ENCODE measurements at regions not wholly inside any gene's neighbourhood (a gene's known extent, or its start where the extent isn't known, plus 50 kb on each side); places are given as distances from the start of the nearest gene placed in this dataset.

- no peak for TF ChIP-seq USF2 (IDR thresholded peaks at IDR 0.05; ENCODE audit: borderline replicate concordance, low read depth, low read length)
- TF ChIP-seq CTCF (IDR thresholded peaks at IDR 0.05) = no peak
- TF ChIP-seq YY1 (IDR thresholded peaks at IDR 0.05; ENCODE audit: low read depth) = no peak
These were observed 592.0 kb downstream of the CHSY3 start (continued) for GRCh38 chr5:130496215-130496614.

- H3K9ac ChIP-seq = no peak overlapping the region
- no peaks in the 10 kb centered on the region for H3F3A ChIP-seq (replicated peaks; ENCODE audit: insufficient read depth)
- no peak overlapping the region for H3K4me3 ChIP-seq (ENCODE audit: low read depth in 2 of 2, low read length in 1 of 2)
- CTCF ChIA-PET = no interaction called here
- 17% methylated on average over 1 of the region's 1 CpG for WGBS (ENCODE audit: low lambda C conversion rate)
- no peaks in the 10 kb centered on the region for H3K79me2 ChIP-seq (ENCODE audit: insufficient read depth)
- no peak for DNase-seq
- no peaks in the 10 kb centered on the region for H3K9me3 ChIP-seq
- no peaks in the 10 kb centered on the region for H3K9me2 ChIP-seq
- no peak overlapping the region for H3K27ac ChIP-seq (ENCODE audit: low read depth in 2 of 2, low read length in 1 of 2)
- H3K4me1 ChIP-seq (ENCODE audit: control insufficient read depth in 1 of 2, insufficient read depth in 2 of 2, low read depth in 1 of 2, low read length in 1 of 2) = no peaks in the 10 kb centered on the region
- no peaks in the 10 kb centered on the region for H4K20me1 ChIP-seq (ENCODE audit: insufficient read depth)
- no peak overlapping the region for H3K4me2 ChIP-seq
- no peaks in the 10 kb centered on the region for H3K27me3 ChIP-seq (ENCODE audit: insufficient read depth)
- H3K36me3 ChIP-seq (replicated peaks in 1 of 2; ENCODE audit: control insufficient read depth in 1 of 2, insufficient read depth in 2 of 2, low read length in 1 of 2) = no peaks in the 10 kb centered on the region
- POLR2A ChIA-PET = no interaction called here
- H2AFZ ChIP-seq (ENCODE audit: low read depth) = no peak overlapping the region
- TF ChIP-seq MXI1 (IDR thresholded peaks at IDR 0.05; ENCODE audit: low read depth, low read length) = no peak
These were observed 584.0 kb downstream of the CHSY3 start for GRCh38 chr5:130488252-130488651.

- Histone ChIP-seq H3K4me3 (ENCODE audit: low read depth in 2 of 2, low read length in 1 of 2) (no peak overlapping the region), H3K27ac (ENCODE audit: low read depth in 2 of 2, low read length in 1 of 2) (no peak overlapping the region), H2AFZ (ENCODE audit: low read depth) (no peak overlapping the region), H3K4me2 (no peak overlapping the region), H4K20me1 (ENCODE audit: insufficient read depth) (no peaks in the 10 kb centered on the region), H3K79me2 (ENCODE audit: insufficient read depth) (no peaks in the 10 kb centered on the region), H3K9me2 (no peaks in the 10 kb centered on the region), H3K9me3 (no peaks in the 10 kb centered on the region; the same call in 1 of the 2 replicates), H3K4me1 (ENCODE audit: control insufficient read depth in 1 of 2, insufficient read depth in 2 of 2, low read depth in 1 of 2, low read length in 1 of 2) (no peaks in the 10 kb centered on the region), H3K27me3 (ENCODE audit: insufficient read depth) (no peaks in the 10 kb centered on the region; the same call in 1 of the 2 replicates), H3K9ac (no peak overlapping the region), H3F3A (replicated peaks; ENCODE audit: insufficient read depth) (no peaks in the 10 kb centered on the region), H3K36me3 (replicated peaks in 1 of 2; ENCODE audit: control insufficient read depth in 1 of 2, insufficient read depth in 2 of 2, low read length in 1 of 2) (no peaks in the 10 kb centered on the region)
- DNase-seq = no peak
- WGBS (ENCODE audit: low lambda C conversion rate) = 21% methylated on average over 7 of the region's 9 CpGs
- POLR2A ChIA-PET = no interaction called here
- no peak for TF ChIP-seq MAX (IDR thresholded peaks at IDR 0.05; ENCODE audit: low read depth)
- CTCF ChIA-PET = no interaction called here
These were observed 575.0 kb downstream of the CHSY3 start for GRCh38 chr5:130479045-130479804.
